ENCODE measurements at regions not wholly inside any gene's neighbourhood (a gene's known extent, or its start where the extent isn't known, plus 50 kb on each side); places are given as distances from the start of the nearest gene placed in this dataset.

DNA sequence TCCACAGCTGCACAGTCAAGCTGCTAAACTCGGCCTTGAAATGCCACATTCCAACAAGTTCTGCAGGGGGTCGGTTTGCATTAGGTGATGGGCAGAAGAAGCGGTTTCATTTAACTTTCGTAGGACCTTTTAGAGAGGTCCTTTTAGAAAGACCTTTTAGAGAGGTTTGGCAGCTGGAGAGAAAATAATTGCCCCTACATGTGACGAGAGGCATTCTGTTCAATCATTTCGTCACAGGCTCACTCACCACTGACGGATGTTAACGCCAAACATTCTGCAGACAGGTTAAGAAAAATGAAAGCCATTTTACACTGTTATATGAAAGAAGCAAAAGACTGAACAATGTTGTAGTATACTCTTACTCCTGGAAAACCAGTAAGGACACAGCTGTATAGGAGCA is 76.5 kb upstream of the ZNF423 start:
- TF ChIP-seq, protein P1, sequence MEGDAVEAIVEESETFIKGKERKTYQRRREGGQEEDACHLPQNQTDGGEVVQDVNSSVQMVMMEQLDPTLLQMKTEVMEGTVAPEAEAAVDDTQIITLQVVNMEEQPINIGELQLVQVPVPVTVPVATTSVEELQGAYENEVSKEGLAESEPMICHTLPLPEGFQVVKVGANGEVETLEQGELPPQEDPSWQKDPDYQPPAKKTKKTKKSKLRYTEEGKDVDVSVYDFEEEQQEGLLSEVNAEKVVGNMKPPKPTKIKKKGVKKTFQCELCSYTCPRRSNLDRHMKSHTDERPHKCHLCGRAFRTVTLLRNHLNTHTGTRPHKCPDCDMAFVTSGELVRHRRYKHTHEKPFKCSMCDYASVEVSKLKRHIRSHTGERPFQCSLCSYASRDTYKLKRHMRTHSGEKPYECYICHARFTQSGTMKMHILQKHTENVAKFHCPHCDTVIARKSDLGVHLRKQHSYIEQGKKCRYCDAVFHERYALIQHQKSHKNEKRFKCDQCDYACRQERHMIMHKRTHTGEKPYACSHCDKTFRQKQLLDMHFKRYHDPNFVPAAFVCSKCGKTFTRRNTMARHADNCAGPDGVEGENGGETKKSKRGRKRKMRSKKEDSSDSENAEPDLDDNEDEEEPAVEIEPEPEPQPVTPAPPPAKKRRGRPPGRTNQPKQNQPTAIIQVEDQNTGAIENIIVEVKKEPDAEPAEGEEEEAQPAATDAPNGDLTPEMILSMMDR (conservative IDR thresholded peaks at IDR 0.05), result no peak
- TF ChIP-seq ZFX (IDR thresholded peaks at IDR 0.05), result no peak
